ENCODE measurements at regions not wholly inside any gene's neighbourhood (a gene's known extent, or its start where the extent isn't known, plus 50 kb on each side); places are given as distances from the start of the nearest gene placed in this dataset.

DNA sequence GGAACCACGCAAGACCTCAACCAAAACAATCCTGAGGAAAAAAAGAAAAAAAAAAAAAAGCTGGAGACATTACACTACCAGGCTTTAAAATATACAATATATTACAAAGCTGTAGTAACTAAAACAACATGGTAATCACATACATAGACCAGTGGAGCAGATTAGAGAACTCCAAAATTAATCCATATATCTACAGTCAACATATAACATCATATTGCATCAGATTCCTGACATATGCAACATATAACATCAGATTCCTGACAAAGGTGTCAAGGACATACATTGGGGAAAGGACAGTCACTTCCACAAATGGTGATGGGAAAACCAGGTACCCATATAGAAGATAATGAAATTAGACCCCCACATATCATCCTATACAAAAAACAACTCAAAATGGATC lies 145.8 kb downstream of the BTG1 start:
- TF ChIP-seq POLR2A (IDR thresholded peaks at IDR 0.05), result no peak
- TF ChIP-seq, protein P1, sequence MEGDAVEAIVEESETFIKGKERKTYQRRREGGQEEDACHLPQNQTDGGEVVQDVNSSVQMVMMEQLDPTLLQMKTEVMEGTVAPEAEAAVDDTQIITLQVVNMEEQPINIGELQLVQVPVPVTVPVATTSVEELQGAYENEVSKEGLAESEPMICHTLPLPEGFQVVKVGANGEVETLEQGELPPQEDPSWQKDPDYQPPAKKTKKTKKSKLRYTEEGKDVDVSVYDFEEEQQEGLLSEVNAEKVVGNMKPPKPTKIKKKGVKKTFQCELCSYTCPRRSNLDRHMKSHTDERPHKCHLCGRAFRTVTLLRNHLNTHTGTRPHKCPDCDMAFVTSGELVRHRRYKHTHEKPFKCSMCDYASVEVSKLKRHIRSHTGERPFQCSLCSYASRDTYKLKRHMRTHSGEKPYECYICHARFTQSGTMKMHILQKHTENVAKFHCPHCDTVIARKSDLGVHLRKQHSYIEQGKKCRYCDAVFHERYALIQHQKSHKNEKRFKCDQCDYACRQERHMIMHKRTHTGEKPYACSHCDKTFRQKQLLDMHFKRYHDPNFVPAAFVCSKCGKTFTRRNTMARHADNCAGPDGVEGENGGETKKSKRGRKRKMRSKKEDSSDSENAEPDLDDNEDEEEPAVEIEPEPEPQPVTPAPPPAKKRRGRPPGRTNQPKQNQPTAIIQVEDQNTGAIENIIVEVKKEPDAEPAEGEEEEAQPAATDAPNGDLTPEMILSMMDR (IDR thresholded peaks at IDR 0.05), result no peak

Measured in right lobe of liver (tissue), 4 donors.